Upper lobe of left lung (tissue), 4 donors: ENCODE measurements at regions not wholly inside any gene's neighbourhood (a gene's known extent, or its start where the extent isn't known, plus 50 kb on each side); places are given as distances from the start of the nearest gene placed in this dataset.

Experiments
- CTCF ChIP-seq, 6 experiments: fragments of 450-650 bp in 4 of 6; fragments of 200-600 bp in 2 of 6; sonication (generic) in 2 of 6; IDR thresholded peaks; one replicate each; pipeline ENCODE4 v1.5.1; 2016 to 2019; ENCODE audit warnings: antibody characterized with exemption in 6 of 6
- EP300 ChIP-seq, 4 donors: sonication (generic); formaldehyde crosslinking; IDR thresholded peaks; one replicate each; pipeline ENCODE4 v1.5.1; 2017; ENCODE audit warnings: antibody characterized with exemption in 4 of 4, control low read depth in 2 of 4
- POLR2A ChIP-seq, 4 donors: fragments of 450-650 bp; IDR thresholded peaks; one replicate each; pipeline ENCODE4 v1.5.1; 2016 to 2017; ENCODE audit warnings: antibody characterized with exemption in 4 of 4, mild to moderate bottlenecking in 2 of 4

DNA sequence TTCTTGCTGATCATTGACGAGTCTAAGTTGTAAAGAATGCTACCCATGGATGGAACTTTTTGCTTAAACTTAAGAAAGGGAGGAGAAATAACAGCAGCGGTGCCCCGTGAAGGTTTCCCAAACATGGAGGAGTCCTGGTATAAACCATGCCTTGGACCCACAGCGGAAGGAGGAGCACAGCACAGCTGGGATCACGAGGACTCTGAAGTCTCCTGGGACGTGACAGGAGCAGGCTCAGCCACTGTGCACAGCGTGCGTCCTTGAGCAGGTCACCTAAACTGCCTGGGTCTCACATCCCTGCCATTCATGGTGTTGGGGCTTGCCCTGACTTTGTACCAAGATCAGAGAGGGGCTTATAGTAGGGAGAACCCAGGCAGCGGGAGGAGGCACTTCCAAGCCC, 56.1 kb upstream of the UNC93A start:
- TF ChIP-seq CTCF (IDR thresholded peaks at IDR 0.05) (no peak), EP300 (IDR thresholded peaks at IDR 0.05) (no peak), POLR2A (IDR thresholded peaks at IDR 0.05) (no peak)
